ENCODE measurements at regions not wholly inside any gene's neighbourhood (a gene's known extent, or its start where the extent isn't known, plus 50 kb on each side); places are given as distances from the start of the nearest gene placed in this dataset.
"Not testable (repeated sequence)": the region's sequence is repeated elsewhere in the genome, so short reads cannot be mapped to it uniquely, and the experiment has no call there.

- TF ChIP-seq EZH2 (IDR thresholded peaks at IDR 0.05; ENCODE audit: low read length, unreplicated experiment) (no peak), CTCF (conservative IDR thresholded peaks at IDR 0.05; ENCODE audit: low read depth, low read length) (no peak), EZH2phosphoT487 (IDR thresholded peaks at IDR 0.05; ENCODE audit: borderline replicate concordance, low read length) (no peak)
- no peaks in the 10 kb centered on the region for H4K20me1 ChIP-seq (ENCODE audit: low read length)
Measured at GRCh38 chr10:109308971-109309370, 614.3 kb downstream of the XPNPEP1 start.

GRCh38 chr10:109307102-109307501 is 616.2 kb downstream of the XPNPEP1 start:
- H3K9me2 ChIP-seq (replicated peaks; ENCODE audit: low read length); H4K20me1 ChIP-seq (ENCODE audit: low read length); H3K4me1 ChIP-seq (ENCODE audit: insufficient read depth, low read length); ATAC-seq; H3F3A ChIP-seq (ENCODE audit: low read length, unreplicated experiment); H3K27ac ChIP-seq (ENCODE audit: low read length); BruUV-seq (replicated peaks); DNase-seq; H3K36me3 ChIP-seq (ENCODE audit: low read depth, low read length); intact Hi-C loops (cut with micrococcal nuclease); CTCF ChIA-PET; H2AFZ ChIP-seq (ENCODE audit: low read length); H3K9ac ChIP-seq (ENCODE audit: low read length); H3K4me3 ChIP-seq (ENCODE audit: low read length); H3K9me3 ChIP-seq (ENCODE audit: low read length); H3K27me3 ChIP-seq (ENCODE audit: low read length); H3K4me2 ChIP-seq (ENCODE audit: low read length); H3K79me2 ChIP-seq (ENCODE audit: low read length): not testable (repeated sequence)
- POLR2A ChIA-PET (ENCODE audit: unreplicated experiment), result interaction anchor here (0.6 kb wide), 1 partner anchor 24 kb away, joined by 5 read pairs; no protein-coding TSS in a partner anchor

More at GRCh38 chr10:109308971-109309370, 614.3 kb downstream of the XPNPEP1 start:
- H3K27me3 ChIP-seq (ENCODE audit: low read length), result no peaks in the 10 kb centered on the region
- ChIA-PET CTCF (no interaction called here), POLR2A (ENCODE audit: unreplicated experiment) (no interaction called here)
- no peak for DNase-seq
- no peaks in the 10 kb centered on the region for H3K79me2 ChIP-seq (ENCODE audit: low read length)
- no peak overlapping the region for H3K4me2 ChIP-seq (ENCODE audit: low read length)
- no peaks in the 10 kb centered on the region for H3F3A ChIP-seq (ENCODE audit: low read length, unreplicated experiment)
- H3K9ac ChIP-seq (ENCODE audit: low read length), result no peak overlapping the region
- H3K4me3 ChIP-seq (ENCODE audit: low read length), result no peak overlapping the region
- no peak for ATAC-seq
- H3K36me3 ChIP-seq (ENCODE audit: low read depth, low read length), result no peaks in the 10 kb centered on the region
- BruUV-seq (replicated peaks), result no TSS peak
- H3K4me1 ChIP-seq (ENCODE audit: insufficient read depth, low read length), result no peaks in the 10 kb centered on the region
- no peaks in the 10 kb centered on the region for H3K9me2 ChIP-seq (replicated peaks; ENCODE audit: low read length)
- no peak overlapping the region for H3K27ac ChIP-seq (ENCODE audit: low read length)
- intact Hi-C loops (cut with micrococcal nuclease), result no loop called here
- H3K9me3 ChIP-seq (ENCODE audit: low read length), result no peaks in the 10 kb centered on the region
- H2AFZ ChIP-seq (ENCODE audit: low read length), result no peak overlapping the region

GRCh38 chr10:109306698-109307097 is 616.6 kb downstream of the XPNPEP1 start:
- no peaks in the 10 kb centered on the region for H3K9me3 ChIP-seq (ENCODE audit: low read length)
- no peak overlapping the region for H3K9ac ChIP-seq (ENCODE audit: low read length)
- BruUV-seq (replicated peaks), result no TSS peak
- H3K4me3 ChIP-seq (ENCODE audit: low read length), result no peak overlapping the region
- H3K4me1 ChIP-seq (ENCODE audit: insufficient read depth, low read length), result no peaks in the 10 kb centered on the region
- ChIA-PET POLR2A (ENCODE audit: unreplicated experiment) (interaction anchor here (0.6 kb wide), 1 partner anchor 24 kb away, joined by 5 read pairs; no protein-coding TSS in a partner anchor), CTCF (no interaction called here)
- intact Hi-C loops (cut with micrococcal nuclease), result no loop called here
- peak; percentile 2 for DNase-seq
- H4K20me1 ChIP-seq (ENCODE audit: low read length), result no peaks in the 10 kb centered on the region
- H3K9me2 ChIP-seq (replicated peaks; ENCODE audit: low read length), result no peaks in the 10 kb centered on the region
- H3F3A ChIP-seq (ENCODE audit: low read length, unreplicated experiment), result no peaks in the 10 kb centered on the region
- no peak overlapping the region for H3K4me2 ChIP-seq (ENCODE audit: low read length)
- no peaks in the 10 kb centered on the region for H3K27me3 ChIP-seq (ENCODE audit: low read length)
- no peaks in the 10 kb centered on the region for H3K36me3 ChIP-seq (ENCODE audit: low read depth, low read length)
- no peaks in the 10 kb centered on the region for H3K79me2 ChIP-seq (ENCODE audit: low read length)
- H3K27ac ChIP-seq (ENCODE audit: low read length), result no peak overlapping the region
- TF ChIP-seq EZH2 (IDR thresholded peaks at IDR 0.05; ENCODE audit: low read length, unreplicated experiment) (no peak), EZH2phosphoT487 (IDR thresholded peaks at IDR 0.05; ENCODE audit: borderline replicate concordance, low read length) (no peak), CTCF (conservative IDR thresholded peaks at IDR 0.05; ENCODE audit: low read depth, low read length) (no peak)
- no peak for ATAC-seq
- 0 out of 2 replicates have a peak overlapping the region, but pooled peaks have one; percentile 24 for H2AFZ ChIP-seq (ENCODE audit: low read length)
